A549 (cell line): ENCODE measurements at regions not wholly inside any gene's neighbourhood (a gene's known extent, or its start where the extent isn't known, plus 50 kb on each side); places are given as distances from the start of the nearest gene placed in this dataset.
"Not testable (repeated sequence)": the region's sequence is repeated elsewhere in the genome, so short reads cannot be mapped to it uniquely, and the experiment has no call there.

Experiments used
- ATAC-seq, 2 experiments: fragments of 200-7000 bp in 1 of 2; fragments of >200 bp in 1 of 2; cut with Nextera tagmentation in 1 of 2; cut with Tn5 transposase in 1 of 2; 3 replicates each; pipeline versions ENCODE4 v1.8.0 to v1.9.1; 2018 to 2020; ENCODE audit warnings: mild to moderate bottlenecking in 1 of 2, moderate library complexity in 1 of 2
- CTCF ChIA-PET: fragments of 300-600 bp; sonication (Branson Sonifier 250); formaldehyde crosslinking; extraction: SDS; loops from one replicate; lab custom pipeline; 2021; ENCODE audit warnings: antibody characterized with exemption, inconsistent platforms; lab: Yijun Ruan, JAX
- POLR2A ChIA-PET: fragments of 350-600 bp; formaldehyde crosslinking; extraction: SDS; loops from one replicate; lab custom pipeline; 2021; ENCODE audit warnings: antibody characterized with exemption, inconsistent platforms; lab: Yijun Ruan, JAX
- DNase-seq, 2 experiments: peaks; one replicate each; pipeline versions ENCODE4 v3.0.0 to v3.0.0-alpha.2; 2011 to 2016; ENCODE audit warnings: low read depth in 1 of 2, low spot score in 1 of 2
- FAIRE-seq: peaks from 2 replicates; lab custom pipeline; 2011; peaks lifted over from hg19 to GRCh38; lab: Jason Lieb, UNC
- H3K27ac ChIP-seq, 2 experiments: fragments of >200 bp; sonication (Bioruptor Twin); formaldehyde crosslinking; 3 replicates each; pipeline ENCODE4 v1.5.1; 2016 to 2017
- H3K4me1 ChIP-seq: fragments of >200 bp; sonication (Bioruptor Twin); formaldehyde crosslinking; 3 replicates; pipeline ENCODE4 v1.6.1; 2016
- H3K4me2 ChIP-seq: fragments of >200 bp; sonication (Bioruptor Twin); formaldehyde crosslinking; 3 replicates; pipeline ENCODE4 v1.6.1; 2016
- H3K4me3 ChIP-seq: fragments of >200 bp; sonication (Bioruptor Twin); formaldehyde crosslinking; 3 replicates; pipeline ENCODE4 v1.5.1; 2016
- H3K9me3 ChIP-seq: fragments of >200 bp; sonication (Bioruptor Twin); formaldehyde crosslinking; 3 replicates; pipeline ENCODE4 v1.6.1; 2016
- BHLHE40 ChIP-seq: IDR thresholded peaks from 2 replicates; pipeline ENCODE4 v1.6.1; 2012; ENCODE audit warnings: low read depth, low read length, inconsistent platforms
- CHD4 ChIP-seq: fragments of 200-600 bp; sonication (generic); IDR thresholded peaks from 2 replicates; pipeline ENCODE4 v1.6.1; 2016; ENCODE audit warnings: antibody characterized with exemption, mild to moderate bottlenecking, borderline replicate concordance
- ESRRA ChIP-seq: fragments of 150-350 bp; IDR thresholded peaks from 2 replicates; pipeline ENCODE4 v1.6.1; 2014; ENCODE audit warnings: mild to moderate bottlenecking, low read length, borderline replicate concordance
- GATA3 ChIP-seq: IDR thresholded peaks from 2 replicates; pipeline ENCODE4 v1.6.1; 2012; ENCODE audit warnings: borderline replicate concordance
- HDAC2 ChIP-seq: fragments of 200-600 bp; sonication (generic); IDR thresholded peaks from 2 replicates; pipeline ENCODE4 v1.6.1; 2016
- HEYL ChIP-seq: fragments of 250-450 bp; sonication (Bioruptor Pico); IDR thresholded peaks from 2 replicates; pipeline ENCODE4 v1.8.0; 2021; ENCODE audit warnings: mild to moderate bottlenecking, moderate library complexity
- HMGXB4 ChIP-seq: fragments of 250-450 bp; sonication (Bioruptor Pico); IDR thresholded peaks from 2 replicates; pipeline ENCODE4 v1.5.0; 2021; ENCODE audit warnings: mild to moderate bottlenecking, moderate library complexity, borderline replicate concordance
- HOXA7 ChIP-seq: fragments of 250-450 bp; sonication (Bioruptor Pico); IDR thresholded peaks from 2 replicates; pipeline ENCODE4 v1.5.0; 2020; ENCODE audit warnings: mild to moderate bottlenecking, moderate library complexity
- HOXB13 ChIP-seq: fragments of 250-450 bp; sonication (Bioruptor Pico); IDR thresholded peaks from 2 replicates; pipeline ENCODE4 v1.5.0; 2020; ENCODE audit warnings: low read depth, mild to moderate bottlenecking, moderate library complexity
- JUN ChIP-seq, 2 experiments: fragments of >200 bp; sonication (Bioruptor Twin); formaldehyde crosslinking; IDR thresholded peaks; 2 replicates in 1 of 2; 3 replicates in 1 of 2; pipeline ENCODE4 v1.6.1; 2016 to 2017
- KDM1A ChIP-seq: fragments of 200-600 bp; sonication (generic); IDR thresholded peaks from 2 replicates; pipeline ENCODE4 v1.6.1; 2016; ENCODE audit warnings: low read depth, mild to moderate bottlenecking
- KDM5A ChIP-seq: fragments of 200-600 bp; sonication (generic); IDR thresholded peaks from 2 replicates; pipeline ENCODE4 v1.6.1; 2016; ENCODE audit warnings: antibody characterized with exemption, mild to moderate bottlenecking
- MAZ ChIP-seq: fragments of 150-350 bp; IDR thresholded peaks from 2 replicates; pipeline ENCODE4 v1.6.1; 2014; ENCODE audit warnings: antibody characterized with exemption, low read depth, low read length, borderline replicate concordance
- MYC ChIP-seq: IDR thresholded peaks from 2 replicates; pipeline ENCODE4 v1.6.1; 2012; ENCODE audit warnings: mild to moderate bottlenecking, inconsistent platforms, low read length, improper control_type of control experiment, borderline replicate concordance
- NR3C1 ChIP-seq: fragments of >200 bp; sonication (Bioruptor Twin); formaldehyde crosslinking; IDR thresholded peaks from 3 replicates; pipeline ENCODE4 v1.6.1; 2017
- PHF8 ChIP-seq: fragments of 200-600 bp; sonication (generic); IDR thresholded peaks from 2 replicates; pipeline ENCODE4 v1.6.1; 2016; ENCODE audit warnings: low read depth, mild to moderate bottlenecking, antibody characterized with exemption, moderate library complexity, borderline replicate concordance
- POLR2AphosphoS2 ChIP-seq: conservative IDR thresholded peaks from 2 replicates; pipeline ENCODE4 v1.6.1; 2012; ENCODE audit warnings: low read length, improper control_type of control experiment, inconsistent platforms
- REST ChIP-seq: fragments of 200-600 bp; sonication (generic); IDR thresholded peaks from 2 replicates; pipeline ENCODE4 v1.6.1; 2016; ENCODE audit warnings: antibody characterized with exemption, mild to moderate bottlenecking, moderate library complexity
- RNF2 ChIP-seq: fragments of 200-600 bp; sonication (generic); IDR thresholded peaks from 2 replicates; pipeline ENCODE4 v1.6.1; 2016; ENCODE audit warnings: low read depth, mild to moderate bottlenecking, antibody characterized with exemption, moderate library complexity, borderline replicate concordance
- SREBF2 ChIP-seq: fragments of 450-650 bp; IDR thresholded peaks from 2 replicates; pipeline ENCODE4 v1.6.1; 2014; ENCODE audit warnings: mild to moderate bottlenecking, moderate library complexity
- TFCP2L1 ChIP-seq: fragments of 250-450 bp; sonication (Bioruptor Pico); IDR thresholded peaks from 2 replicates; pipeline ENCODE4 v1.5.0; 2021; ENCODE audit warnings: mild to moderate bottlenecking
- ZC3H11A ChIP-seq: fragments of 450-650 bp; IDR thresholded peaks from 2 replicates; pipeline ENCODE4 v1.6.1; 2014; ENCODE audit warnings: antibody characterized with exemption, mild to moderate bottlenecking
- ZSCAN20 ChIP-seq: fragments of 250-450 bp; sonication (Bioruptor Pico); IDR thresholded peaks from 2 replicates; pipeline ENCODE4 v1.8.0; 2022; ENCODE audit warnings: mild to moderate bottlenecking, moderate library complexity
- WGBS: methylation state at CpG from one replicate; pipeline ENCODE4 v1.1.6; 2017; ENCODE audit errors: missing lambda C conversion rate; 5-methylcytosine and 5-hydroxymethylcytosine counted together
- TF ChIP-seq, protein P1 (sequence below): fragments of 250-450 bp; sonication (Bioruptor Pico); IDR thresholded peaks from 2 replicates; pipeline ENCODE4 v1.5.0; 2020; ENCODE audit warnings: low read depth, mild to moderate bottlenecking, moderate library complexity
- TF ChIP-seq, protein P2 (sequence below): fragments of >200 bp; sonication (Bioruptor Twin); formaldehyde crosslinking; IDR thresholded peaks from 2 replicates; pipeline ENCODE4 v1.6.1; 2016

- ATAC-seq (no peak), FAIRE-seq (no peak), DNase-seq (no peak)
- Histone ChIP-seq H3K4me3 (no peak overlapping the region), H3K27ac (no peak overlapping the region), H3K4me1 (no peaks in the 10 kb centered on the region), H3K9me3 (no peaks in the 10 kb centered on the region), H3K4me2 (no peak overlapping the region)
- ChIA-PET CTCF (no interaction called here), POLR2A (no interaction called here)
- 43% methylated on average over 4 of the region's 4 CpGs for WGBS
- TF ChIP-seq ZSCAN20 (CRISPR knock-in tag) (no peak), MYC (no peak), SREBF2 (no peak), MAZ (no peak), KDM1A (no peak), REST (no peak), HMGXB4 (CRISPR knock-in tag) (no peak), NR3C1 (no peak), HEYL (no peak), JUN (IDR thresholded peaks at IDR 0.05) (no peak), TFCP2L1 (CRISPR knock-in tag) (no peak), ZC3H11A (no peak), ESRRA (no peak), CHD4 (no peak)
- TF ChIP-seq, protein P1, sequence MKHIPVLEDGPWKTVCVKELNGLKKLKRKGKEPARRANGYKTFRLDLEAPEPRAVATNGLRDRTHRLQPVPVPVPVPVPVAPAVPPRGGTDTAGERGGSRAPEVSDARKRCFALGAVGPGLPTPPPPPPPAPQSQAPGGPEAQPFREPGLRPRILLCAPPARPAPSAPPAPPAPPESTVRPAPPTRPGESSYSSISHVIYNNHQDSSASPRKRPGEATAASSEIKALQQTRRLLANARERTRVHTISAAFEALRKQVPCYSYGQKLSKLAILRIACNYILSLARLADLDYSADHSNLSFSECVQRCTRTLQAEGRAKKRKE (CRISPR knock-in tag), result no peak
- TF ChIP-seq, protein P2, sequence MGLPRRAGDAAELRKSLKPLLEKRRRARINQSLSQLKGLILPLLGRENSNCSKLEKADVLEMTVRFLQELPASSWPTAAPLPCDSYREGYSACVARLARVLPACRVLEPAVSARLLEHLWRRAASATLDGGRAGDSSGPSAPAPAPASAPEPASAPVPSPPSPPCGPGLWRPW, result no peak
- TF ChIP-seq, all 56 proteins: peak for 0
Measured at GRCh38 chr3:35296533-35296932, 342.8 kb upstream of the ARPP21 start.

DNA sequence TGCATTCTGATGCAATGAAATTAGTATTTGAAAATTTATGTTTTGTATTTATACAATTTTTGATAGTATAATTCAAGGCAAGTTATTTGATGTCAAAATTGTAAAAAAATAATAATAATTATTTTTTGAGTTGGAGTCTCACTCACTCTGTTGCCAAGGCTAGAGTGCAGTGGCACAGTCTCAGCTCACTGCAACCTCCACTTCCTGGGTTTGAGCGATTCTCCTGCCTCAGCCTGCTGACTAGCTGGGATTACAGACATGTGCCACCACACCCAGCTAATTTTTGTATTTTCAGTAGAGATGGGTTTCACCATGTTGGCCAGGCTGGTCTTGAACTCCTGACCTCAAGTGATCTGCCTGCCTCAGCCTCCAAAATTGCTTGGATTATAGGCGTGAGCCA is 342.4 kb upstream of the ARPP21 start:
- CTCF ChIA-PET, ATAC-seq, POLR2A ChIA-PET, H3K27ac ChIP-seq, H3K4me3 ChIP-seq, H3K9me3 ChIP-seq, H3K4me1 ChIP-seq, FAIRE-seq, H3K4me2 ChIP-seq, DNase-seq: not testable (repeated sequence)
- 22% methylated on average over 2 of the region's 2 CpGs for WGBS

GRCh38 chr3:35305406-35305805 is 333.9 kb upstream of the ARPP21 start:
- Histone ChIP-seq H3K4me2 (no peak overlapping the region), H3K27ac (no peak overlapping the region), H3K4me1 (no peaks in the 10 kb centered on the region), H3K9me3 (no peaks in the 10 kb centered on the region), H3K4me3 (no peak overlapping the region)
- POLR2A ChIA-PET, result no interaction called here
- no peak for ATAC-seq
- CTCF ChIA-PET, result no interaction called here
- 20% methylated on average over 3 of the region's 3 CpGs for WGBS
- no peak for DNase-seq
- FAIRE-seq, result no peak
- TF ChIP-seq HDAC2 (no peak), TFCP2L1 (CRISPR knock-in tag) (no peak), BHLHE40 (no peak), RNF2 (no peak), PHF8 (no peak), SREBF2 (no peak), REST (no peak), HOXB13 (CRISPR knock-in tag) (no peak), KDM5A (no peak), GATA3 (no peak), POLR2AphosphoS2 (no peak), HOXA7 (no peak)
- TF ChIP-seq, protein P2, result no peak
